HuH-7.5 (cell line): ENCODE measurements at regions not wholly inside any gene's neighbourhood (a gene's known extent, or its start where the extent isn't known, plus 50 kb on each side); places are given as distances from the start of the nearest gene placed in this dataset.
"Not testable (repeated sequence)": the region's sequence is repeated elsewhere in the genome, so short reads cannot be mapped to it uniquely, and the experiment has no call there.

Experiments used
- DNase-seq: peaks from one replicate; pipeline ENCODE4 v3.0.0; 2011; ENCODE audit warnings: low spot score

- no peak for DNase-seq
Measured at GRCh38 chr12:126447346-126447745, 1382.1 kb downstream of the AACS start.

- DNase-seq: no peak
Measured at GRCh38 chr12:126451809-126452208, 1386.6 kb downstream of the AACS start.

GRCh38 chr12:126452686-126453085 lies 1387.5 kb downstream of the AACS start:
- not testable (repeated sequence) for DNase-seq

GRCh38 chr12:126454581-126454980 lies 1389.3 kb downstream of the AACS start:
- DNase-seq: no peak

GRCh38 chr12:126457776-126458175 lies 1392.5 kb downstream of the AACS start:
- no peak for DNase-seq

- DNase-seq: no peak
Measured at GRCh38 chr12:126464153-126464552, 1398.9 kb downstream of the AACS start.

GRCh38 chr12:126469211-126469610 lies 1404.0 kb downstream of the AACS start:
- no peak for DNase-seq

- DNase-seq: no peak
Measured at GRCh38 chr12:126474703-126475102, 1409.5 kb downstream of the AACS start.

GRCh38 chr12:126480451-126480850 lies 1415.2 kb downstream of the AACS start:
- no peak for DNase-seq

GRCh38 chr12:126481688-126482087 lies 1416.5 kb downstream of the AACS start:
- no peak for DNase-seq

- no peak for DNase-seq
Measured at GRCh38 chr12:126482238-126482889, 1417.1 kb downstream of the AACS start.

- no peak for DNase-seq
Measured at GRCh38 chr12:126483145-126484068, 1418.2 kb downstream of the AACS start.

GRCh38 chr12:126487431-126487980 lies 1422.3 kb downstream of the AACS start:
- DNase-seq: no peak

GRCh38 chr12:126488806-126489205 lies 1423.6 kb downstream of the AACS start:
- no peak for DNase-seq

GRCh38 chr12:126492181-126492580 lies 1426.9 kb downstream of the AACS start:
- DNase-seq: no peak

- no peak for DNase-seq
Measured at GRCh38 chr12:126493366-126494108, 1428.3 kb downstream of the AACS start.

GRCh38 chr12:126496201-126496600 lies 1431.0 kb downstream of the AACS start:
- DNase-seq: no peak

GRCh38 chr12:126506426-126507182 lies 1441.4 kb downstream of the AACS start:
- no peak for DNase-seq

GRCh38 chr12:126507231-126507630 lies 1442.0 kb downstream of the AACS start:
- DNase-seq: no peak

GRCh38 chr12:126509572-126509971 lies 1444.3 kb downstream of the AACS start:
- DNase-seq: no peak

GRCh38 chr12:126510630-126511029 lies 1445.4 kb downstream of the AACS start:
- DNase-seq: no peak
